Keratinocyte (primary cell): ENCODE measurements at regions not wholly inside any gene's neighbourhood (a gene's known extent, or its start where the extent isn't known, plus 50 kb on each side); places are given as distances from the start of the nearest gene placed in this dataset.

Experiments
- DNase-seq: peaks from one replicate; pipeline ENCODE4 v3.0.0-alpha.2; 2011; ENCODE audit warnings: low read depth, missing footprints, low spot score
- FAIRE-seq: peaks from 2 replicates; lab custom pipeline; 2011; peaks lifted over from hg19 to GRCh38; lab: Jason Lieb, UNC
- H2AFZ ChIP-seq: 2 replicates; pipeline ENCODE4 v1.6.0; 2012; ENCODE audit warnings: low read length, control low read depth, inconsistent platforms; ENCODE audit not compliant: control insufficient read depth
- H3K27ac ChIP-seq: 2 replicates; pipeline ENCODE4 v1.5.1; 2011; ENCODE audit warnings: low read length; ENCODE audit not compliant: control insufficient read depth, insufficient read depth
- H3K27me3 ChIP-seq: 3 replicates; pipeline ENCODE4 v1.6.0; 2011; ENCODE audit warnings: low read length; ENCODE audit not compliant: control insufficient read depth, insufficient read depth; ENCODE audit errors: extremely low read depth
- H3K36me3 ChIP-seq, 2 experiments: 2 replicates in 1 of 2; 3 replicates in 1 of 2; pipeline ENCODE4 v1.5.1; 2011; ENCODE audit warnings: low read length in 2 of 2, mild to moderate bottlenecking in 1 of 2; ENCODE audit not compliant: control insufficient read depth in 2 of 2, insufficient read depth in 2 of 2; ENCODE audit errors: extremely low read depth in 1 of 2
- H3K4me1 ChIP-seq: 3 replicates; pipeline ENCODE4 v1.5.1; 2011; ENCODE audit warnings: low read length; ENCODE audit not compliant: control insufficient read depth, insufficient read depth; ENCODE audit errors: extremely low read depth
- H3K4me2 ChIP-seq: 3 replicates; pipeline ENCODE4 v1.6.0; 2011; ENCODE audit warnings: low read depth, low read length; ENCODE audit not compliant: control insufficient read depth, insufficient read depth; ENCODE audit errors: extremely low read depth
- H3K4me3 ChIP-seq, 3 experiments: fragments of 200-600 bp in 1 of 3; sonication (generic) in 1 of 3; 2 replicates in 2 of 3; 3 replicates in 1 of 3; pipeline ENCODE4 v1.5.1; 2011 to 2016; ENCODE audit warnings: low read length in 3 of 3, mild to moderate bottlenecking in 3 of 3, control low read depth in 2 of 3, inconsistent platforms in 1 of 3, low read depth in 1 of 3, mixed read lengths in 1 of 3, mixed run types in 1 of 3, moderate library complexity in 1 of 3; ENCODE audit not compliant: control insufficient read depth in 2 of 3, insufficient read depth in 2 of 3; ENCODE audit errors: extremely low read depth in 1 of 3
- H3K79me2 ChIP-seq: 2 replicates; pipeline ENCODE4 v1.6.0; 2012; ENCODE audit warnings: low read length; ENCODE audit not compliant: control insufficient read depth, insufficient read depth
- H3K9ac ChIP-seq: 3 replicates; pipeline ENCODE4 v1.6.0; 2011; ENCODE audit warnings: low read length; ENCODE audit not compliant: control insufficient read depth, insufficient read depth; ENCODE audit errors: extremely low read depth
- H3K9me1 ChIP-seq: 3 replicates; pipeline ENCODE4 v1.6.0; 2011; ENCODE audit warnings: low read length; ENCODE audit not compliant: control insufficient read depth, insufficient read depth; ENCODE audit errors: extremely low read depth
- H3K9me3 ChIP-seq: 2 replicates; pipeline ENCODE4 v1.5.1; 2012; ENCODE audit warnings: low read depth, low read length; ENCODE audit not compliant: control insufficient read depth
- H4K20me1 ChIP-seq: 3 replicates; pipeline ENCODE4 v1.6.0; 2011; ENCODE audit warnings: low read length; ENCODE audit not compliant: control insufficient read depth, insufficient read depth; ENCODE audit errors: extremely low read depth
- CTCF ChIP-seq, 3 experiments: IDR thresholded peaks in 1 of 3; conservative IDR thresholded peaks in 1 of 3; optimal IDR thresholded peaks in 1 of 3; 2 replicates in 2 of 3; 3 replicates in 1 of 3; pipeline versions ENCODE3 to v1.5.1; 2011; ENCODE audit warnings: low read length in 3 of 3, mild to moderate bottlenecking in 3 of 3, moderate library complexity in 2 of 3, control low read depth in 1 of 3, inconsistent platforms in 1 of 3; ENCODE audit not compliant: insufficient read depth in 2 of 3; ENCODE audit errors: extremely low read depth in 1 of 3
- EZH2 ChIP-seq: IDR thresholded peaks from one replicate; pipeline ENCODE4 v1.6.1; 2012; ENCODE audit warnings: inconsistent platforms, mild to moderate bottlenecking, low read length, moderate library complexity
- dilution Hi-C: fragments of 300-500 bp; cut with MboI; formaldehyde crosslinking; loops from one replicate; pipeline ENCODE4 v1.7.0; 2020; ENCODE audit warnings: low sequenced_read_pairs; ENCODE audit not compliant: extremely low pct_ligation_motif_present

- Histone ChIP-seq H3K9me3 (no peaks in the 10 kb centered on the region), H4K20me1 (no peaks in the 10 kb centered on the region), H3K79me2 (no peaks in the 10 kb centered on the region), H2AFZ (no peak overlapping the region), H3K27me3 (no peaks in the 10 kb centered on the region), H3K9me1 (no peaks in the 10 kb centered on the region), H3K27ac (no peak overlapping the region), H3K4me3 (no peak overlapping the region), H3K4me2 (no peak overlapping the region), H3K36me3 (no peaks in the 10 kb centered on the region), H3K4me1 (no peaks in the 10 kb centered on the region), H3K9ac (no peak overlapping the region)
- DNase-seq (no peak), FAIRE-seq (no peak)
- dilution Hi-C loops, result no loop called here
- TF ChIP-seq CTCF (optimal IDR thresholded peaks at IDR 0.05 in 1 of 3, IDR thresholded peaks at IDR 0.05 in 1 of 3, conservative IDR thresholded peaks at IDR 0.05 in 1 of 3; ENCODE audit: extremely low read depth in 1 of 3, insufficient read depth in 2 of 3, low read length in 3 of 3) (no peak), EZH2 (no peak)
Observed at GRCh38 chr10:129293991-129294700, 172.9 kb upstream of the MGMT start.

GRCh38 chr10:129294944-129295343 is 172.1 kb upstream of the MGMT start:
- Histone ChIP-seq H3K27me3 (no peaks in the 10 kb centered on the region), H3K9ac (no peak overlapping the region), H3K9me1 (no peaks in the 10 kb centered on the region), H3K4me1 (no peaks in the 10 kb centered on the region), H3K79me2 (no peaks in the 10 kb centered on the region), H2AFZ (no peak overlapping the region), H3K36me3 (no peaks in the 10 kb centered on the region), H4K20me1 (no peaks in the 10 kb centered on the region), H3K27ac (no peak overlapping the region), H3K9me3 (no peaks in the 10 kb centered on the region), H3K4me3 (no peak overlapping the region), H3K4me2 (no peak overlapping the region)
- TF ChIP-seq EZH2 (no peak), CTCF (optimal IDR thresholded peaks at IDR 0.05 in 1 of 3, IDR thresholded peaks at IDR 0.05 in 1 of 3, conservative IDR thresholded peaks at IDR 0.05 in 1 of 3; ENCODE audit: extremely low read depth in 1 of 3, insufficient read depth in 2 of 3, low read length in 3 of 3) (no peak)
- no peak for FAIRE-seq
- no peak for DNase-seq
- dilution Hi-C loops, result no loop called here
